ENCODE measurements at regions not wholly inside any gene's neighbourhood (a gene's known extent, or its start where the extent isn't known, plus 50 kb on each side); places are given as distances from the start of the nearest gene placed in this dataset.

DNA sequence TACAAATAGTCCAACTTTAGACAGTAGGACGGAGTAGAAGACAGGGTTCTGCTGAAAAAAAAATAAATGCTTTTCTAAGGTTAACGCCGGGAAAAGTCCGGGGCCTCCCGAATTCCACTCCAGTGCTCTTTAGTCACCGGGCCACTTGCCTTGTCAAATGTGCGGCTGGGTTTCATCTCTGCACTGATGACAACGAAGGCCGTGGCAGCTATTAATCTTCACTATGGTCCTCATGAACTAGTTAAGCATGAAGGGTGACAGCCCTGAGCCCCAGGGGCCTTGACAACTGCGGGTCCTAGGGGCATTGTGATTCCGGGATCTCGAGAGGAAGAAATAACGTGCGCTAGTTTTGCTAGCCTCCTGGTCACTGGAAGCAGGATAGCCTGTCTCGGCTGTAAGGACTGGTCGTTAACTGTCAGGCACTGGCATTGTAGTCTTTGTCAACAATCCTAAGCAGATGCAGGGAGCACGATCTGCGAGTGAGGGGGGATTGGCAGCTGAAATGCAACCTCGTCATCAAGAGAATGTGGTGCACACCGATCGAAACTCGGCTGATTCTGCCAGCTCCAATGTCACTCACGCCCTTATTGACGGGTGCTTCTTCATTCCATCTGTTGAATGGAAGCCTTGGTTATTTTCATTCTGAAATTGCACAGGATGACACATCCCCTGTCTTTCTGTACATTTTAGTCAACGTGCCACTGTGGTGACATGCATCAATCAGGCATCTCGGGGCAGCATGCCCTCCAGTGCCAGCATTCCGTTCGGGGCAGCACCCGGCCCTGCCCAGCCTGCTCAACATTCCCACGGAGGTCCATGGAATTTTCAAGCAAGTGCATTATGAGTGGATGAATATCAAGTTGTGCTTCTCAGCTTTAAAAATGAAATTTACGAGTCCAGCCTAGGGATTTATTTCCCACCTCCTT lies 51.6 kb upstream of the MGMT start:
- no peak for DNase-seq
- H3K27me3 ChIP-seq, result no peaks in the 10 kb centered on the region
- no peak for ATAC-seq
- peaks cover 5% of the 10 kb centered on the region for H3K4me1 ChIP-seq
- TF ChIP-seq CTCF (IDR thresholded peaks at IDR 0.05), result no peak
- H3K36me3 ChIP-seq, result no peaks in the 10 kb centered on the region
- no peaks in the 10 kb centered on the region for H3K9me3 ChIP-seq
- intact Hi-C loops (cut with DNase I), result no loop called here
- H3K27ac ChIP-seq, result no peak overlapping the region
- H3K4me3 ChIP-seq, result no peak overlapping the region

GRCh38 chr10:129416155-129416554 lies 50.9 kb upstream of the MGMT start:
- TF ChIP-seq CTCF (IDR thresholded peaks at IDR 0.05), result no peak
- H3K36me3 ChIP-seq, result no peaks in the 10 kb centered on the region
- peaks cover 5% of the 10 kb centered on the region for H3K4me1 ChIP-seq
- H3K27ac ChIP-seq, result no peak overlapping the region
- ATAC-seq, result no peak
- no peak overlapping the region for H3K4me3 ChIP-seq
- no peak for DNase-seq
- intact Hi-C loops (cut with DNase I), result no loop called here
- H3K27me3 ChIP-seq, result no peaks in the 10 kb centered on the region
- H3K9me3 ChIP-seq, result no peaks in the 10 kb centered on the region

DNA sequence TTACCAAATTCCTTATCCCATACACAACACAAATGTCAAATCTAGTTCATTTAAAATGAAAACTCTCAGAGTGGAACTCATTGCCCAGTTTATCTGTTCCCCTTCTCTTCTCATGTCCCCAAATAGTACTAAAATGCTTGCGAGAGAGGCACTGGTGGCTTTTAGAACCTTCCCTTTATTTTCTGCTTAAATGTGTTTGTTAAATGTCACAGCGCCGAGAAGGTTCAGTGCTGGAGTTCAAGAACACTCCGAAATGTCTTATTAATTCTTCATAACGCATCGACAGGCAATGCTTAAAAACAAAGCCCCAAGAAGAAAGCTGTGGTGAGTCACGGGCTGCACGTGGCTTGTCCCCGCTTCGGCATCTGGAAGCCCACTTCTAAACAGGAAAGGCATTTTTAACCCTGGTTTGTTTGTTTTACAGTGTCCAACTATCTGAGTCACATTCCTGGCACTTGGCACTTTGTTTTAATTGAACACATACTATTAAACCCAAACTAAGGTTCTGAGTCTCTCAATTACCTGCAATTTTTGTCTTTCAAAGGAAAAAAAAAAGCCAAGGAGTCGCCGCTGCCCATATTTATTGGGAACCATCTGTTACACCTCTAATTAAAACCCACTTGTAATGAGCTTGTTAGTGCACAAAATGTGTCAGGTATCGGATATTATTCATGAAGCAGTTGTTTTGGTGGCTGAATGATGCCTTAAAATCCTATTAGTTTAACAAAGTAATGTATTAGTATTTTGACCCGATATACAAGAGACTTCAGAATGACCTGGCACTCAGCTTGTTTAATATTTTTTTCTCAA lies 49.9 kb upstream of the MGMT start:
- no peak for TF ChIP-seq CTCF (IDR thresholded peaks at IDR 0.05)
- no peaks in the 10 kb centered on the region for H3K27me3 ChIP-seq
- intact Hi-C loops (cut with DNase I), result no loop called here
- H3K36me3 ChIP-seq, result no peaks in the 10 kb centered on the region
- H3K9me3 ChIP-seq, result no peaks in the 10 kb centered on the region
- H3K27ac ChIP-seq, result peak overlapping the region; percentile 15
- peaks cover 5% of the 10 kb centered on the region for H3K4me1 ChIP-seq
- H3K4me3 ChIP-seq, result no peak overlapping the region
- no peak for ATAC-seq
- no peak for DNase-seq
